CD4-positive, alpha-beta T cell treated with Interleukin-12 subunit alpha and Interleukin-12 subunit beta, for 1 hour (primary cell): ENCODE measurements at regions not wholly inside any gene's neighbourhood (a gene's known extent, or its start where the extent isn't known, plus 50 kb on each side); places are given as distances from the start of the nearest gene placed in this dataset.
"Not testable (repeated sequence)": the region's sequence is repeated elsewhere in the genome, so short reads cannot be mapped to it uniquely, and the experiment has no call there.

ENCODE experiments used
- DNase-seq: peaks from one replicate; pipeline ENCODE4 v3.0.0-alpha.2; 2020

DNA sequence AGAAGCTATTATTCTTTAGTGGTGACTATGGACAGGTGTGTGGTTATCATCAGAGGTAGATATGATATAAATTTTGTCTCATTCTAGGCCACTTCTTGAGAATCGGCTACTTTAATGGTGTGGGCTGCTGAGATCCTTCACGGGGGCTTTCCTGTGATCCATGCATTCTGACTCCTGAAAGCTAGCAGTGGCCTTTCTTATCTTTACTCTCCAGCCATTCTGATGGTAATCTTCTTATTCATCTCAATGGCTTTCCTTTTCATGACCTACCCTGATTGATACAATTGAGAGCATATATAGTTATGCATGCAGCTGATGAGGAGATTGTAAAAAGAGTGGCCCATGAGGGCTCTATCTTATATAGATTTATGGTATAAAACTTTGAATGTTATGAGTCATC, 78.3 kb upstream of the ZPLD1 start:
- no peak for DNase-seq

DNA sequence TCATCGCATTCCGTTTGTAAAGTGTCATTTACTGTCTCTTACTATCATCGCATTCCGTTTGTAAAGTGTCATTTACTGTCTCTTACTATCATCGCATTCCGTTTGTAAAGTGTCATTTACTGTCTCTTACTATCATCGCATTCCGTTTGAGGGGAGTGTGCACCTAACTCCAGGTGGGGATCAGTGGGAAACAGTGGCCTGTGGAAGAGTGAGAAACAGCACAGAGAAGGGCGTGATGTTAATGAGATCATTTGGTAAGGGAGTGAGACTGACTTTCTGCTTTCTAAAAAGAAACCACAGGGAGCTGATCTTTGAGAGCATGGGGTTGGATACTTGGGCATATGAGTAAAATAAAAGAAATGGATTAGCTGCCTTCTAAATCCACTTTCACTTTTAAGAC, 77.5 kb upstream of the ZPLD1 start:
- not testable (repeated sequence) for DNase-seq

DNA sequence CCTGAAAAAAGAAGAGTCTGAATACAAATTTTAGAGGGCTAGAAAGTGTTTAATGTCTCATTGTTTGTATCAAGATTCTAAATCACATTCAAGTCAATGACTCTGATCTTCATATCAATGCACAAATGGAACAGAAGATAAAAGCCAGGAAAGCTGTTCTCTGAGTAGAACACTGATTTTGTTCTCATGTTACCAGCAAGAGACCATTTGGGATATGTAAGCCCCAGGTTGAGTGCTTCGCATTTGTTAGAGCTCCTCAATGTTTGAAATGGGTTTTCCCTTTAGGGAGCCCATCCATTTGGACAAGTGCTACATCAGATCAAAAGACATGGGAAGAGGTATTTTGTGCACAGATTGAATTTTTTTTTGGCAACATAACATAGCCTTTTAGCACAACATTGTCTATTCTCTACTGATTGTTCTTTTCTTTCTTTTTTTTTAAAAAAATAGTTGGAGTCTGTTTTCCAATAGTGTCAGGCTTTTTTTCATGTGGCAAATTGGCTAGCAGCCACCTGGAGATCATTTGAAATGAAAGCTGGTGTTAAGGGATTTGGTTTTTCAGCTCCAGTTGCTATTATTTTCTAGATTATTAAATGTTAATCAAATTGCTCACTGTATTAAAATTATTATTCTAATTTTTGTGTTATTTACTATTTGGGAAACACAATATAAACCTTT, 74.5 kb upstream of the ZPLD1 start:
- DNase-seq, result no peak

DNA sequence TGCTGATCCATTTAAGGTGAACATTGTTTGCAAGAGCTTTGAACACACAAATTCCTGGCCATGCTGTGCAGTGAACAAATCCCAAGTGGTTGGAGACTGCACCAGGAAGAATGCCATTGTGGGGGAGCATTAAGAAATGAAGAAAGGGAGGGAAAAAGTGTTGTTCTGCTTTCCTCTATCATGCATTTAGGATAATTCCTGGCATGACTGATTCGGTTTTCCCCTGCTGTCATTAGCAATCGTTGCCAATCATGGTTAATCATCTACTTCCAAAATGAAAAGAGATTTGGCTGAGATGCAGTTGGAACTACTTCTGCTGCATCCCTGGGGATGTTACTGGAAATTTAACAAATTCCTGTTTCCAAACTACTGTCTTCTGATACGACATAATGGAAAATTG, 73.7 kb upstream of the ZPLD1 start:
- DNase-seq, result no peak

DNA sequence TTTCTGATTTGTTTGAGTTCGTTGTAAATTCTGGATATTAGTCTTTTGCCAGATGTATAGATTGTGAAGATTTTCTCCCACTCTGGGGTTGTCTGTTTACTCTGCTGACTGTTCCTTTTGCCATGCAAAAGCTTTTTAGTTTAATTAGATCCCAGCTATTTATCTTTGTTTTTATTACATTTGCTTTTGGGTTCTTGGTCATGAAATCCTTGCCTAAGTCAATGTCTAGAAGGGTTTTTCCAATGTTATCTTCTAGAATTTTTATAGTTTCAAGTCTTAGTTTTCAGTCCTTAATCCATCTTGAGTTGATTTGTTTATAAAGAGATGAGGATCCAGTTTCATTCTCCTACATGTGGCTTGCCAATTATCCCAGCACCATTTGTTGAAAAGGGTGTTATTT, 68.7 kb upstream of the ZPLD1 start:
- not testable (repeated sequence) for DNase-seq

DNA sequence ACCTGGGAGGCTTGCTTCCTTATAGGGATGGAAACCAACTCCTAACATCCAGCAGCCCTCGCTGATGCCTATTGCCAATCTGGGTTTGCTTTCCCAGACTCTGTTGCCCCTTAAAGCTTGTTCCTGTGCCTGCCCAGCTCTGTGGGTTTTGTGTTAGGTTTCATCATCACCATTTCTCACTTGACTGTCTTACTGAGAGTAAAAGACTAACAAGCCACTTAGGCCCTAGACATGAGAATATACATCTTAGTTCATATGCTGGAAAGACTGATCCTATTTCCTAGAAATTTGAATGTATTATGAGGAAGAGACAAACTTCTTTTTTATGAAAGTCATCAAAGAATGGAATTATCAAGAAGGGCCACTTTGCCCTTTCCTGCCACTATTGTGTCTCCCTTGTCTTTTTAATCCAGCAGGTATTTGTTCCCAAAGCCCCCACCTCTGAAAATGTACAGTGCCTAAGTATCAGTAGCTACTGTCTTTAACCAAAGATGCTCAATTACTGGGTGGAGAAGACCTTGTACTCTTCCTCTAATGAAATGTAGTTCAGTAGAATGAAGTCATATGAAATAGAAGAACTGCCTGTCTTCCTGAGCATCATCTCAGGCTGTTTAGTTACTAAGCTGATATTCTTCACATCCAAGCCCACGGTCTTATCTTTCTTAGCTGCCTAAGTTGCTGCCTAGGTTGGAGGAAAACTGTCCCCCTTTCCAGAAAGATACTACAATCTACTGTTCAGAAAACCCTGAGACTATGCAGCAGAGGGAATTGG, 59.8 kb upstream of the ZPLD1 start:
- no peak for DNase-seq

DNA sequence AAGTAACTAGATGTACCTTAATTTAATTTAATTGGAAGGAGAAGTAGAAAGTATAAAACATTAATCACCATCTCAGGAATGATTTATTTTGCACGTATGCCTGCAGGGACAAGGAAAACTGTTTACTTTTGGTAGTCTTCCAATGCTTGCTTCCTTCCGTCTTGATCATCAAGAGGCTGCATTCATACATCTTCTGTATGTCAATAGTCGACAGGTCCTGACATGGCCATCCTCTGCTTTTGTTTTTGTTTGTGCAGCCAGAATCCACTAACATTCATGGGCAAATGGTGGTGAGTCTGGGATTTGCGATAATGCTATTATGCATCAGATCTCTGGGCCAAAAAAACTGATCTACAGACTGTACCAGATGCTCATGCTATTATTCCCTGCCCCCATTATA, 56.6 kb upstream of the ZPLD1 start:
- no peak for DNase-seq

DNA sequence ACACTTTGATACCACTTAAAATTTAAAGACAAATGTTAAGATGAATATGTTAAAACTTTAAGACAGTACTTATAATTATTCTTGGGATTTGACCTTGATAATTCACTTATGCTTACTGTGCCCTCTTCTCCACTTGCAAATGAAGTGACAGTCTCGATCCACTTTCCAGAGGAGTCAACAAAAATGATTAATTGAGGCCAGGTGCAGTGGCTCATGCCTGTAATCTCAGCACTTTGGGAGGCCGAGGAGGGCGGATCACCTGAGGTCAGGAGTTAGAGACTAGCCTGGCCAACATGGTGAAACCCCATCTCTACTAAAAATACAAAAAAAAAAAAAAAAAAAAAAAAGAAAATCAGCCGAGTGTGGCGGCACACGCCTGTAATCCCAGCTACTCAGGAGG, 52.6 kb upstream of the ZPLD1 start:
- not testable (repeated sequence) for DNase-seq
